Effector memory CD8-positive, alpha-beta T cell (primary cell): ENCODE measurements at regions not wholly inside any gene's neighbourhood (a gene's known extent, or its start where the extent isn't known, plus 50 kb on each side); places are given as distances from the start of the nearest gene placed in this dataset.
A peak's percentile ranks its signal among the peaks of the same experiment; 100 is the strongest.

Experiments
- ATAC-seq: fragments of 150-1000 bp; cut with Tn5 transposase; replicated peaks from 2 replicates; pipeline ENCODE4 v1.10.0; 2021; ENCODE audit warnings: mild to moderate bottlenecking, moderate library complexity
- DNase-seq, 3 experiments: peaks; one replicate each; pipeline ENCODE4 v3.0.0; 2021
- H3K27ac Mint-ChIP-seq, 2 donors: one replicate each; pipeline ENCODE4 v1.8.0; 2022; ENCODE audit warnings: mild to moderate bottlenecking in 2 of 2, mixed read lengths in 2 of 2, moderate library complexity in 2 of 2
- H3K27me3 Mint-ChIP-seq, 2 donors: one replicate each; pipeline ENCODE4 v1.8.0; 2022; ENCODE audit warnings: mixed read lengths in 2 of 2
- H3K36me3 Mint-ChIP-seq: one replicate; pipeline ENCODE4 v1.8.0; 2022; ENCODE audit warnings: mild to moderate bottlenecking, moderate library complexity, mixed read lengths; ENCODE audit not compliant: insufficient read depth
- H3K4me1 Mint-ChIP-seq, 2 donors: one replicate each; pipeline ENCODE4 v1.8.0; 2022; ENCODE audit warnings: low read depth in 2 of 2, mixed read lengths in 2 of 2
- H3K4me3 Mint-ChIP-seq, 2 donors: one replicate each; pipeline ENCODE4 v1.8.0; 2022; ENCODE audit warnings: mild to moderate bottlenecking in 2 of 2, mixed read lengths in 2 of 2, moderate library complexity in 2 of 2
- H3K9me3 Mint-ChIP-seq, 2 donors: one replicate each; pipeline ENCODE4 v1.8.0; 2022; ENCODE audit warnings: mixed read lengths in 2 of 2

- Mint-ChIP-seq H3K27me3 (peaks cover 20 to 23% of the 10 kb centered on the region in 2 donors), H3K9me3 (no peaks in the 10 kb centered on the region), H3K27ac (no peak overlapping the region), H3K4me3 (no peak overlapping the region), H3K4me1 (peaks cover 5 to 8% of the 10 kb centered on the region in 2 donors), H3K36me3 (no peaks in the 10 kb centered on the region)
- ATAC-seq (no peak), DNase-seq (no peak)
These were observed 201.7 kb upstream of the PRDM1 start for GRCh38 chr6:105884426-105884825.

- ATAC-seq, result no peak
- H3K4me1 Mint-ChIP-seq, result peaks cover 5 to 8% of the 10 kb centered on the region in 2 donors
- DNase-seq, result no peak
- H3K9me3 Mint-ChIP-seq, result no peaks in the 10 kb centered on the region
- peaks cover 20 to 23% of the 10 kb centered on the region in 2 donors for H3K27me3 Mint-ChIP-seq
- H3K4me3 Mint-ChIP-seq, result no peak overlapping the region
- no peak overlapping the region for H3K27ac Mint-ChIP-seq
- H3K36me3 Mint-ChIP-seq, result no peaks in the 10 kb centered on the region
These were observed 202.1 kb upstream of the PRDM1 start for GRCh38 chr6:105884011-105884410.

GRCh38 chr6:105882828-105883227 is 203.3 kb upstream of the PRDM1 start:
- H3K4me1 Mint-ChIP-seq, result peaks cover 5 to 8% of the 10 kb centered on the region in 2 donors

GRCh38 chr6:105882121-105882803 is 203.9 kb upstream of the PRDM1 start:
- H3K4me1 Mint-ChIP-seq, result peaks cover 5 to 8% of the 10 kb centered on the region in 2 donors
- H3K9me3 Mint-ChIP-seq, result no peaks in the 10 kb centered on the region
- no peak overlapping the region for H3K27ac Mint-ChIP-seq
- H3K4me3 Mint-ChIP-seq, result no peak overlapping the region
- H3K36me3 Mint-ChIP-seq, result no peaks in the 10 kb centered on the region
- DNase-seq (no peak), ATAC-seq (no peak)
- H3K27me3 Mint-ChIP-seq, result peaks cover 23 to 29% of the 10 kb centered on the region in 2 donors

More at GRCh38 chr6:105882828-105883227, 203.3 kb upstream of the PRDM1 start:
- no peak for DNase-seq
- H3K4me3 Mint-ChIP-seq, result no peak overlapping the region
- H3K9me3 Mint-ChIP-seq, result no peaks in the 10 kb centered on the region
- H3K27ac Mint-ChIP-seq, result no peak overlapping the region
- no peak for ATAC-seq
- H3K27me3 Mint-ChIP-seq, result peaks cover 23 to 29% of the 10 kb centered on the region in 2 donors
- H3K36me3 Mint-ChIP-seq, result no peaks in the 10 kb centered on the region

GRCh38 chr6:105881608-105882007 is 204.5 kb upstream of the PRDM1 start:
- Mint-ChIP-seq H3K4me1 (peaks cover 5 to 8% of the 10 kb centered on the region in 2 donors), H3K27ac (no peak overlapping the region), H3K9me3 (no peaks in the 10 kb centered on the region), H3K36me3 (no peaks in the 10 kb centered on the region), H3K27me3 (peaks cover 23 to 29% of the 10 kb centered on the region in 2 donors), H3K4me3 (no peak overlapping the region)
- ATAC-seq (no peak), DNase-seq (no peak)

- Mint-ChIP-seq H3K27ac (no peak overlapping the region), H3K36me3 (no peaks in the 10 kb centered on the region), H3K27me3 (peaks cover 23 to 29% of the 10 kb centered on the region in 2 donors), H3K4me3 (peak overlapping the region; percentile 25 to 52), H3K4me1 (peaks cover 5 to 8% of the 10 kb centered on the region in 2 donors), H3K9me3 (no peaks in the 10 kb centered on the region)
- ATAC-seq (peak; percentile 64), DNase-seq (no peak)
These were observed 206.1 kb upstream of the PRDM1 start for GRCh38 chr6:105880030-105880492.

- H3K4me3 Mint-ChIP-seq, result no peak overlapping the region
- peaks cover 23 to 29% of the 10 kb centered on the region in 2 donors for H3K27me3 Mint-ChIP-seq
- H3K4me1 Mint-ChIP-seq, result peaks cover 5 to 8% of the 10 kb centered on the region in 2 donors
- H3K9me3 Mint-ChIP-seq, result no peaks in the 10 kb centered on the region
- no peak overlapping the region for H3K27ac Mint-ChIP-seq
- ATAC-seq (no peak), DNase-seq (no peak)
- H3K36me3 Mint-ChIP-seq, result no peaks in the 10 kb centered on the region
These were observed 207.0 kb upstream of the PRDM1 start for GRCh38 chr6:105879146-105879545.

GRCh38 chr6:105875974-105876640 is 210.0 kb upstream of the PRDM1 start:
- Mint-ChIP-seq H3K36me3 (no peaks in the 10 kb centered on the region), H3K4me3 (no peak overlapping the region), H3K4me1 (peaks cover 5 to 8% of the 10 kb centered on the region in 2 donors), H3K9me3 (no peaks in the 10 kb centered on the region), H3K27me3 (peaks cover 18 to 30% of the 10 kb centered on the region in 2 donors), H3K27ac (no peak overlapping the region)
- DNase-seq, result no peak
- ATAC-seq, result no peak

- ATAC-seq, result no peak
- H3K9me3 Mint-ChIP-seq, result no peaks in the 10 kb centered on the region
- DNase-seq, result no peak
- no peaks in the 10 kb centered on the region for H3K36me3 Mint-ChIP-seq
- no peak overlapping the region for H3K4me3 Mint-ChIP-seq
- H3K27ac Mint-ChIP-seq, result no peak overlapping the region
- peaks cover 8 to 19% of the 10 kb centered on the region in 2 donors for H3K27me3 Mint-ChIP-seq
- peaks cover under 1 to 3% of the 10 kb centered on the region in 2 donors for H3K4me1 Mint-ChIP-seq
These were observed 211.1 kb upstream of the PRDM1 start for GRCh38 chr6:105874835-105875626.

- H3K36me3 Mint-ChIP-seq, result no peaks in the 10 kb centered on the region
- H3K4me1 Mint-ChIP-seq, result no peaks in the 10 kb centered on the region
- ATAC-seq (no peak), DNase-seq (no peak)
- no peak overlapping the region for H3K4me3 Mint-ChIP-seq
- no peaks in the 10 kb centered on the region for H3K9me3 Mint-ChIP-seq
- peaks cover 6 to 16% of the 10 kb centered on the region in 2 donors for H3K27me3 Mint-ChIP-seq
- H3K27ac Mint-ChIP-seq, result no peak overlapping the region
These were observed 212.3 kb upstream of the PRDM1 start for GRCh38 chr6:105873799-105874198.

- no peaks in the 10 kb centered on the region for H3K9me3 Mint-ChIP-seq
- H3K27me3 Mint-ChIP-seq, result peaks cover 6 to 11% of the 10 kb centered on the region in 2 donors
- no peak overlapping the region for H3K4me3 Mint-ChIP-seq
- H3K4me1 Mint-ChIP-seq, result no peaks in the 10 kb centered on the region
- ATAC-seq (no peak), DNase-seq (no peak)
- H3K36me3 Mint-ChIP-seq, result no peaks in the 10 kb centered on the region
- H3K27ac Mint-ChIP-seq, result no peak overlapping the region
These were observed 212.9 kb upstream of the PRDM1 start for GRCh38 chr6:105873211-105873704.

- Mint-ChIP-seq H3K4me3 (no peak overlapping the region), H3K4me1 (no peaks in the 10 kb centered on the region), H3K27me3 (peaks cover 6 to 7% of the 10 kb centered on the region in 2 donors), H3K36me3 (no peaks in the 10 kb centered on the region), H3K27ac (no peak overlapping the region), H3K9me3 (no peaks in the 10 kb centered on the region)
- no peak for DNase-seq
- no peak for ATAC-seq
These were observed 213.9 kb upstream of the PRDM1 start for GRCh38 chr6:105872249-105872648.

GRCh38 chr6:105871542-105871941 is 214.6 kb upstream of the PRDM1 start:
- H3K4me1 Mint-ChIP-seq, result no peaks in the 10 kb centered on the region
- DNase-seq (no peak), ATAC-seq (no peak)
- H3K27me3 Mint-ChIP-seq, result peaks cover 6 to 7% of the 10 kb centered on the region in 2 donors
- no peak overlapping the region for H3K4me3 Mint-ChIP-seq
- no peak overlapping the region for H3K27ac Mint-ChIP-seq
- peaks cover 2% of the 10 kb centered on the region for H3K36me3 Mint-ChIP-seq
- no peaks in the 10 kb centered on the region for H3K9me3 Mint-ChIP-seq
